ENCODE measurements at regions not wholly inside any gene's neighbourhood (a gene's known extent, or its start where the extent isn't known, plus 50 kb on each side); places are given as distances from the start of the nearest gene placed in this dataset.

- no peaks in the 10 kb centered on the region for H3K9me3 ChIP-seq (ENCODE audit: control insufficient read depth, low read length)
- no peak for DNase-seq
- intact Hi-C loops (cut with DNase I): no loop called here
- WGBS, 2 donors: 76 to 78% methylated on average over 12 of the region's 12 CpGs
- H3K27me3 ChIP-seq (ENCODE audit: control insufficient read depth in 1 of 2, insufficient read depth in 2 of 2, low read length in 1 of 2): no peaks in the 10 kb centered on the region
- no peak overlapping the region for H3K27ac ChIP-seq (ENCODE audit: low read depth in 1 of 2, low read length in 2 of 2)
- H3K4me3 ChIP-seq (ENCODE audit: low read length in 2 of 2): no peak overlapping the region
- no peaks in the 10 kb centered on the region for H3K36me3 ChIP-seq (ENCODE audit: control insufficient read depth in 1 of 2, insufficient read depth in 2 of 2, low read length in 1 of 2)
- no peak for ATAC-seq (ENCODE audit: low FRiP score)
- H3K4me1 ChIP-seq (ENCODE audit: control insufficient read depth in 1 of 2, insufficient read depth in 2 of 2, low read length in 2 of 2): no peaks in the 10 kb centered on the region
Observed at GRCh38 chr12:17159506-17160300, 553.7 kb upstream of the LMO3 start.

- H3K36me3 ChIP-seq (ENCODE audit: control insufficient read depth in 1 of 2, insufficient read depth in 2 of 2, low read length in 1 of 2): no peaks in the 10 kb centered on the region
- H3K27me3 ChIP-seq (ENCODE audit: control insufficient read depth in 1 of 2, insufficient read depth in 2 of 2, low read length in 1 of 2): no peaks in the 10 kb centered on the region
- no peak overlapping the region for H3K4me3 ChIP-seq (ENCODE audit: low read length in 2 of 2)
- H3K4me1 ChIP-seq (ENCODE audit: control insufficient read depth in 1 of 2, insufficient read depth in 2 of 2, low read length in 2 of 2): no peaks in the 10 kb centered on the region
- ATAC-seq (ENCODE audit: low FRiP score) (no peak), DNase-seq (no peak)
- 64 to 69% methylated on average over 1 of the region's 1 CpG for WGBS, 2 donors
- no peak overlapping the region for H3K27ac ChIP-seq (ENCODE audit: low read depth in 1 of 2, low read length in 2 of 2)
- intact Hi-C loops (cut with DNase I): no loop called here
- no peaks in the 10 kb centered on the region for H3K9me3 ChIP-seq (ENCODE audit: control insufficient read depth, low read length)
Observed at GRCh38 chr12:17158201-17158600, 552.2 kb upstream of the LMO3 start.

- H3K9me3 ChIP-seq (ENCODE audit: control insufficient read depth, low read length): peaks cover 2% of the 10 kb centered on the region
- ATAC-seq (ENCODE audit: low FRiP score): no peak
- H3K27me3 ChIP-seq (ENCODE audit: control insufficient read depth in 1 of 2, insufficient read depth in 2 of 2, low read length in 1 of 2): no peaks in the 10 kb centered on the region
- H3K4me3 ChIP-seq (ENCODE audit: low read length in 2 of 2): no peak overlapping the region
- no peak overlapping the region for H3K27ac ChIP-seq (ENCODE audit: low read depth in 1 of 2, low read length in 2 of 2)
- intact Hi-C loops (cut with DNase I): no loop called here
- no peaks in the 10 kb centered on the region for H3K36me3 ChIP-seq (ENCODE audit: control insufficient read depth in 1 of 2, insufficient read depth in 2 of 2, low read length in 1 of 2)
- no peak for DNase-seq
- 80 to 82% methylated on average over 2 of the region's 2 CpGs for WGBS, 2 donors
- H3K4me1 ChIP-seq (ENCODE audit: control insufficient read depth in 1 of 2, insufficient read depth in 2 of 2, low read length in 2 of 2): no peaks in the 10 kb centered on the region
Observed at GRCh38 chr12:17151917-17152316, 546.0 kb upstream of the LMO3 start.

- Histone ChIP-seq H3K4me3 (ENCODE audit: low read length in 2 of 2) (no peak overlapping the region), H3K27me3 (ENCODE audit: control insufficient read depth in 1 of 2, insufficient read depth in 2 of 2, low read length in 1 of 2) (no peaks in the 10 kb centered on the region), H3K36me3 (ENCODE audit: control insufficient read depth in 1 of 2, insufficient read depth in 2 of 2, low read length in 1 of 2) (no peaks in the 10 kb centered on the region), H3K9me3 (ENCODE audit: control insufficient read depth, low read length) (peaks cover 2% of the 10 kb centered on the region), H3K27ac (ENCODE audit: low read depth in 1 of 2, low read length in 2 of 2) (no peak overlapping the region), H3K4me1 (ENCODE audit: control insufficient read depth in 1 of 2, insufficient read depth in 2 of 2, low read length in 2 of 2) (no peaks in the 10 kb centered on the region)
- no peak for ATAC-seq (ENCODE audit: low FRiP score)
- DNase-seq: no peak
- intact Hi-C loops (cut with DNase I): no loop called here
- WGBS, 2 donors: 84 to 86% methylated on average over 3 of the region's 3 CpGs
Observed at GRCh38 chr12:17148706-17149105, 542.7 kb upstream of the LMO3 start.

- H3K36me3 ChIP-seq (ENCODE audit: control insufficient read depth in 1 of 2, insufficient read depth in 2 of 2, low read length in 1 of 2): no peaks in the 10 kb centered on the region
- no peaks in the 10 kb centered on the region for H3K9me3 ChIP-seq (ENCODE audit: control insufficient read depth, low read length)
- intact Hi-C loops (cut with DNase I): no loop called here
- 44 to 48% methylated on average over 2 of the region's 2 CpGs for WGBS, 2 donors
- no peak for DNase-seq
- no peak overlapping the region for H3K4me3 ChIP-seq (ENCODE audit: low read length in 2 of 2)
- no peak for ATAC-seq (ENCODE audit: low FRiP score)
- no peak overlapping the region for H3K27ac ChIP-seq (ENCODE audit: low read depth in 1 of 2, low read length in 2 of 2)
- H3K27me3 ChIP-seq (ENCODE audit: control insufficient read depth in 1 of 2, insufficient read depth in 2 of 2, low read length in 1 of 2): no peaks in the 10 kb centered on the region
- H3K4me1 ChIP-seq (ENCODE audit: control insufficient read depth in 1 of 2, insufficient read depth in 2 of 2, low read length in 2 of 2): no peaks in the 10 kb centered on the region
Observed at GRCh38 chr12:17142856-17143255, 536.9 kb upstream of the LMO3 start.

GRCh38 chr12:17139931-17140330 is 534.0 kb upstream of the LMO3 start:
- Histone ChIP-seq H3K36me3 (ENCODE audit: control insufficient read depth in 1 of 2, insufficient read depth in 2 of 2, low read length in 1 of 2) (no peaks in the 10 kb centered on the region), H3K9me3 (ENCODE audit: control insufficient read depth, low read length) (no peaks in the 10 kb centered on the region), H3K4me3 (ENCODE audit: low read length in 2 of 2) (no peak overlapping the region), H3K4me1 (ENCODE audit: control insufficient read depth in 1 of 2, insufficient read depth in 2 of 2, low read length in 2 of 2) (no peaks in the 10 kb centered on the region), H3K27me3 (ENCODE audit: control insufficient read depth in 1 of 2, insufficient read depth in 2 of 2, low read length in 1 of 2) (no peaks in the 10 kb centered on the region), H3K27ac (ENCODE audit: low read depth in 1 of 2, low read length in 2 of 2) (no peak overlapping the region)
- 47 to 58% methylated on average over 2 of the region's 2 CpGs for WGBS, 2 donors
- intact Hi-C loops (cut with DNase I): no loop called here
- DNase-seq (no peak), ATAC-seq (ENCODE audit: low FRiP score) (no peak)

GRCh38 chr12:17137396-17137795 is 531.4 kb upstream of the LMO3 start:
- H3K4me1 ChIP-seq (ENCODE audit: control insufficient read depth in 1 of 2, insufficient read depth in 2 of 2, low read length in 2 of 2): no peaks in the 10 kb centered on the region
- WGBS, 2 donors: 38 to 42% methylated on average over 3 of the region's 3 CpGs
- no peaks in the 10 kb centered on the region for H3K27me3 ChIP-seq (ENCODE audit: control insufficient read depth in 1 of 2, insufficient read depth in 2 of 2, low read length in 1 of 2)
- intact Hi-C loops (cut with DNase I): no loop called here
- H3K27ac ChIP-seq (ENCODE audit: low read depth in 1 of 2, low read length in 2 of 2): no peak overlapping the region
- no peaks in the 10 kb centered on the region for H3K9me3 ChIP-seq (ENCODE audit: control insufficient read depth, low read length)
- ATAC-seq (ENCODE audit: low FRiP score): no peak
- H3K4me3 ChIP-seq (ENCODE audit: low read length in 2 of 2): no peak overlapping the region
- no peaks in the 10 kb centered on the region for H3K36me3 ChIP-seq (ENCODE audit: control insufficient read depth in 1 of 2, insufficient read depth in 2 of 2, low read length in 1 of 2)
- no peak for DNase-seq

GRCh38 chr12:17134315-17134714 is 528.4 kb upstream of the LMO3 start:
- H3K27me3 ChIP-seq (ENCODE audit: control insufficient read depth in 1 of 2, insufficient read depth in 2 of 2, low read length in 1 of 2): no peaks in the 10 kb centered on the region
- H3K4me1 ChIP-seq (ENCODE audit: control insufficient read depth in 1 of 2, insufficient read depth in 2 of 2, low read length in 2 of 2): no peaks in the 10 kb centered on the region
- no peaks in the 10 kb centered on the region for H3K9me3 ChIP-seq (ENCODE audit: control insufficient read depth, low read length)
- H3K4me3 ChIP-seq (ENCODE audit: low read length in 2 of 2): no peak overlapping the region
- no peaks in the 10 kb centered on the region for H3K36me3 ChIP-seq (ENCODE audit: control insufficient read depth in 1 of 2, insufficient read depth in 2 of 2, low read length in 1 of 2)
- DNase-seq (no peak), ATAC-seq (ENCODE audit: low FRiP score) (no peak)
- H3K27ac ChIP-seq (ENCODE audit: low read depth in 1 of 2, low read length in 2 of 2): no peak overlapping the region
- intact Hi-C loops (cut with DNase I): no loop called here

- WGBS, 2 donors: 83 to 89% methylated on average over 4 of the region's 4 CpGs
- Histone ChIP-seq H3K36me3 (ENCODE audit: control insufficient read depth in 1 of 2, insufficient read depth in 2 of 2, low read length in 1 of 2) (no peaks in the 10 kb centered on the region), H3K4me1 (ENCODE audit: control insufficient read depth in 1 of 2, insufficient read depth in 2 of 2, low read length in 2 of 2) (no peaks in the 10 kb centered on the region), H3K4me3 (ENCODE audit: low read length in 2 of 2) (no peak overlapping the region), H3K27ac (ENCODE audit: low read depth in 1 of 2, low read length in 2 of 2) (no peak overlapping the region), H3K27me3 (ENCODE audit: control insufficient read depth in 1 of 2, insufficient read depth in 2 of 2, low read length in 1 of 2) (no peaks in the 10 kb centered on the region), H3K9me3 (ENCODE audit: control insufficient read depth, low read length) (no peaks in the 10 kb centered on the region)
- DNase-seq (no peak), ATAC-seq (ENCODE audit: low FRiP score) (no peak)
- intact Hi-C loops (cut with DNase I): no loop called here
Observed at GRCh38 chr12:17132336-17132735, 526.4 kb upstream of the LMO3 start.
